Ureter (tissue), 1 donor: ENCODE measurements at regions not wholly inside any gene's neighbourhood (a gene's known extent, or its start where the extent isn't known, plus 50 kb on each side); places are given as distances from the start of the nearest gene placed in this dataset.

Experiments
- DNase-seq: peaks from one replicate; pipeline ENCODE4 v3.0.0-alpha.2; 2020; ENCODE audit warnings: low spot score
- donor health status: DM: yes; HTN: yes; CAD: no.

GRCh38 chr3:164572436-164572835 is 505.9 kb downstream of the SI start:
- DNase-seq = no peak

GRCh38 chr3:164550857-164551256 is 527.4 kb downstream of the SI start:
- no peak for DNase-seq

GRCh38 chr3:164539215-164539614 is 539.1 kb downstream of the SI start:
- no peak for DNase-seq

- DNase-seq = no peak
Measured at GRCh38 chr3:164537485-164537884, 540.8 kb downstream of the SI start.

- DNase-seq = no peak
Measured at GRCh38 chr3:164533275-164533674, 545.0 kb downstream of the SI start.

GRCh38 chr3:164526250-164526649 is 552.0 kb downstream of the SI start:
- no peak for DNase-seq

GRCh38 chr3:164524201-164524600 is 554.1 kb downstream of the SI start:
- no peak for DNase-seq

GRCh38 chr3:164522073-164522763 is 556.1 kb downstream of the SI start:
- no peak for DNase-seq

- DNase-seq = no peak
Measured at GRCh38 chr3:164521644-164522043, 556.7 kb downstream of the SI start.

- no peak for DNase-seq
Measured at GRCh38 chr3:164521139-164521538, 557.2 kb downstream of the SI start.

- no peak for DNase-seq
Measured at GRCh38 chr3:164515256-164515655, 563.0 kb downstream of the SI start.

GRCh38 chr3:164514576-164514975 is 563.7 kb downstream of the SI start:
- DNase-seq = no peak

- DNase-seq = no peak
Measured at GRCh38 chr3:164507886-164508285, 570.4 kb downstream of the SI start.

GRCh38 chr3:164498917-164499316 is 579.4 kb downstream of the SI start:
- DNase-seq = no peak

- no peak for DNase-seq
Measured at GRCh38 chr3:164488893-164489292, 589.4 kb downstream of the SI start.

- DNase-seq = no peak
Measured at GRCh38 chr3:164486150-164486549, 592.1 kb downstream of the SI start.

- DNase-seq = no peak
Measured at GRCh38 chr3:164479978-164480377, 598.3 kb downstream of the SI start.

GRCh38 chr3:164479406-164479805 is 598.9 kb downstream of the SI start:
- no peak for DNase-seq

- no peak for DNase-seq
Measured at GRCh38 chr3:164478323-164478722, 600.0 kb downstream of the SI start.

GRCh38 chr3:164477403-164477802 is 600.9 kb downstream of the SI start:
- no peak for DNase-seq

GRCh38 chr3:164476631-164477030 is 601.7 kb downstream of the SI start:
- DNase-seq = no peak

GRCh38 chr3:164470471-164470870 is 607.8 kb downstream of the SI start:
- no peak for DNase-seq

GRCh38 chr3:164468055-164468454 is 610.2 kb downstream of the SI start:
- no peak for DNase-seq

GRCh38 chr3:164467007-164467406 is 611.3 kb downstream of the SI start:
- no peak for DNase-seq
